Muscle layer of colon (tissue), 2 donors: ENCODE measurements at regions not wholly inside any gene's neighbourhood (a gene's known extent, or its start where the extent isn't known, plus 50 kb on each side); places are given as distances from the start of the nearest gene placed in this dataset.

Experiments
- H3K27ac ChIP-seq: one replicate; pipeline ENCODE4 v1.7.0; 2013; ENCODE audit warnings: low read depth, mild to moderate bottlenecking, low read length, moderate library complexity
- H3K27me3 ChIP-seq, 2 donors: one replicate each; pipeline ENCODE4 v1.7.0; 2013; ENCODE audit warnings: low read length in 2 of 2, mild to moderate bottlenecking in 2 of 2; ENCODE audit not compliant: insufficient read depth in 2 of 2, control insufficient read depth in 1 of 2
- H3K36me3 ChIP-seq: one replicate; pipeline ENCODE4 v1.7.0; 2013; ENCODE audit warnings: mild to moderate bottlenecking, low read length; ENCODE audit not compliant: insufficient read depth
- H3K4me1 ChIP-seq: one replicate; pipeline ENCODE4 v1.7.0; 2013; ENCODE audit warnings: mild to moderate bottlenecking, low read length; ENCODE audit not compliant: insufficient read depth
- H3K4me3 ChIP-seq, 2 donors: one replicate each; pipeline ENCODE4 v1.7.0; 2013; ENCODE audit warnings: low read length in 2 of 2, low read depth in 1 of 2, mild to moderate bottlenecking in 1 of 2, moderate library complexity in 1 of 2
- H3K9ac ChIP-seq: one replicate; pipeline ENCODE4 v1.7.0; 2013; ENCODE audit warnings: low read length
- H3K9me3 ChIP-seq: one replicate; pipeline ENCODE4 v1.7.0; 2013; ENCODE audit warnings: mild to moderate bottlenecking, low read length
- donor health status: abdominal sarcoma.
- donor health status: Adenocarcinoma of cecum.

GRCh38 chr2:9110893-9111569 is 95.6 kb upstream of the ASAP2 start:
- Histone ChIP-seq H3K27me3 (no peaks in the 10 kb centered on the region), H3K4me1 (peaks cover 28% of the 10 kb centered on the region), H3K36me3 (no peaks in the 10 kb centered on the region), H3K9me3 (no peaks in the 10 kb centered on the region), H3K4me3 (no peak overlapping the region), H3K27ac (no peak overlapping the region), H3K9ac (no peak overlapping the region)

- Histone ChIP-seq H3K4me1 (peaks cover 28% of the 10 kb centered on the region), H3K36me3 (no peaks in the 10 kb centered on the region), H3K27ac (no peak overlapping the region), H3K27me3 (no peaks in the 10 kb centered on the region), H3K9ac (no peak overlapping the region), H3K4me3 (no peak overlapping the region), H3K9me3 (no peaks in the 10 kb centered on the region)
Measured at GRCh38 chr2:9110346-9110884, 96.2 kb upstream of the ASAP2 start.

GRCh38 chr2:9109871-9110270 is 96.7 kb upstream of the ASAP2 start:
- Histone ChIP-seq H3K4me1 (peaks cover 28% of the 10 kb centered on the region), H3K9me3 (no peaks in the 10 kb centered on the region), H3K36me3 (no peaks in the 10 kb centered on the region), H3K4me3 (no peak overlapping the region), H3K27me3 (no peaks in the 10 kb centered on the region), H3K9ac (no peak overlapping the region), H3K27ac (no peak overlapping the region)

GRCh38 chr2:9108210-9108967 is 98.2 kb upstream of the ASAP2 start:
- Histone ChIP-seq H3K9ac (no peak overlapping the region), H3K9me3 (no peaks in the 10 kb centered on the region), H3K4me1 (peaks cover 28% of the 10 kb centered on the region), H3K27ac (no peak overlapping the region), H3K36me3 (no peaks in the 10 kb centered on the region), H3K27me3 (no peaks in the 10 kb centered on the region), H3K4me3 (no peak overlapping the region)

- Histone ChIP-seq H3K27me3 (no peaks in the 10 kb centered on the region), H3K36me3 (no peaks in the 10 kb centered on the region)
Measured at GRCh38 chr2:9107168-9108025, 99.2 kb upstream of the ASAP2 start.

GRCh38 chr2:9106338-9107167 is 100.1 kb upstream of the ASAP2 start:
- no peak overlapping the region for H3K27ac ChIP-seq

More at GRCh38 chr2:9107168-9108025, 99.2 kb upstream of the ASAP2 start:
- no peak overlapping the region for H3K9ac ChIP-seq
- peaks cover 25% of the 10 kb centered on the region for H3K4me1 ChIP-seq
- H3K9me3 ChIP-seq: no peaks in the 10 kb centered on the region
- H3K27ac ChIP-seq: no peak overlapping the region
- no peak overlapping the region for H3K4me3 ChIP-seq

GRCh38 chr2:9105601-9106337 is 100.8 kb upstream of the ASAP2 start:
- Histone ChIP-seq H3K36me3 (no peaks in the 10 kb centered on the region), H3K27ac (no peak overlapping the region), H3K4me1 (peaks cover 18% of the 10 kb centered on the region), H3K9ac (no peak overlapping the region), H3K27me3 (no peaks in the 10 kb centered on the region), H3K4me3 (no peak overlapping the region), H3K9me3 (no peaks in the 10 kb centered on the region)

More at GRCh38 chr2:9106338-9107167, 100.1 kb upstream of the ASAP2 start:
- H3K9me3 ChIP-seq: no peaks in the 10 kb centered on the region
- H3K4me3 ChIP-seq: no peak overlapping the region
- no peaks in the 10 kb centered on the region for H3K27me3 ChIP-seq
- no peaks in the 10 kb centered on the region for H3K36me3 ChIP-seq
- no peak overlapping the region for H3K9ac ChIP-seq
- H3K4me1 ChIP-seq: peaks cover 18% of the 10 kb centered on the region

GRCh38 chr2:9103663-9104277 is 100.3 kb upstream of the MBOAT2 start:
- no peaks in the 10 kb centered on the region for H3K27me3 ChIP-seq
- no peaks in the 10 kb centered on the region for H3K9me3 ChIP-seq
- no peak overlapping the region for H3K4me3 ChIP-seq
- H3K4me1 ChIP-seq: peaks cover 18% of the 10 kb centered on the region
- no peak overlapping the region for H3K27ac ChIP-seq
- no peak overlapping the region for H3K9ac ChIP-seq
- no peaks in the 10 kb centered on the region for H3K36me3 ChIP-seq

- H3K4me3 ChIP-seq: no peak overlapping the region
- H3K9me3 ChIP-seq: no peaks in the 10 kb centered on the region
- H3K4me1 ChIP-seq: peaks cover 18% of the 10 kb centered on the region
- H3K9ac ChIP-seq: no peak overlapping the region
- H3K27me3 ChIP-seq: no peaks in the 10 kb centered on the region
- H3K36me3 ChIP-seq: no peaks in the 10 kb centered on the region
- H3K27ac ChIP-seq: no peak overlapping the region
Measured at GRCh38 chr2:9102861-9103662, 99.6 kb upstream of the MBOAT2 start.
